GM19239 (cell line): ENCODE measurements at regions not wholly inside any gene's neighbourhood (a gene's known extent, or its start where the extent isn't known, plus 50 kb on each side); places are given as distances from the start of the nearest gene placed in this dataset.

ENCODE experiments used
- DNase-seq: peaks from one replicate; pipeline ENCODE4 v3.0.0; 2011; ENCODE audit warnings: low spot score; ENCODE audit not compliant: insufficient read length
- FAIRE-seq: peaks from 2 replicates; lab custom pipeline; 2011; peaks lifted over from hg19 to GRCh38; lab: Jason Lieb, UNC

GRCh38 chr1:58905628-58906221, 121.9 kb upstream of the JUN start:
- no peak for DNase-seq
- FAIRE-seq = no peak

- DNase-seq (no peak), FAIRE-seq (no peak)
Measured at GRCh38 chr1:58907398-58907797, 123.6 kb upstream of the JUN start.

GRCh38 chr1:58908561-58909560, 125.0 kb upstream of the JUN start:
- FAIRE-seq (no peak), DNase-seq (no peak)

GRCh38 chr1:58909914-58910681, 126.3 kb upstream of the JUN start:
- DNase-seq (no peak), FAIRE-seq (no peak)

GRCh38 chr1:58911841-58912499, 128.1 kb upstream of the JUN start:
- FAIRE-seq = no peak
- DNase-seq = no peak

GRCh38 chr1:58914925-58915324, 131.1 kb upstream of the JUN start:
- FAIRE-seq (no peak), DNase-seq (no peak)

GRCh38 chr1:58917436-58917835, 133.6 kb upstream of the JUN start:
- FAIRE-seq (no peak), DNase-seq (no peak)

GRCh38 chr1:58919226-58919958, 135.5 kb upstream of the JUN start:
- FAIRE-seq (no peak), DNase-seq (no peak)

- FAIRE-seq = no peak
- no peak for DNase-seq
Measured at GRCh38 chr1:58919959-58920321, 136.1 kb upstream of the JUN start.

- FAIRE-seq (no peak), DNase-seq (no peak)
Measured at GRCh38 chr1:58921342-58921741, 137.5 kb upstream of the JUN start.

- DNase-seq = no peak
- no peak for FAIRE-seq
Measured at GRCh38 chr1:58921751-58922150, 137.9 kb upstream of the JUN start.

GRCh38 chr1:58922302-58923089, 138.6 kb upstream of the JUN start:
- peak; percentile 32 for DNase-seq
- peak; percentile 77 for FAIRE-seq

- FAIRE-seq = no peak
- no peak for DNase-seq
Measured at GRCh38 chr1:58923090-58923470, 139.2 kb upstream of the JUN start.

GRCh38 chr1:58924016-58924565, 140.2 kb upstream of the JUN start:
- FAIRE-seq = no peak
- no peak for DNase-seq

GRCh38 chr1:58924821-58925220, 141.0 kb upstream of the JUN start:
- FAIRE-seq (no peak), DNase-seq (no peak)

- DNase-seq (no peak), FAIRE-seq (no peak)
Measured at GRCh38 chr1:58925247-58925646, 141.4 kb upstream of the JUN start.

GRCh38 chr1:58926152-58926551, 142.3 kb upstream of the JUN start:
- DNase-seq (no peak), FAIRE-seq (peak; percentile 49)

GRCh38 chr1:58927041-58927721, 143.3 kb upstream of the JUN start:
- FAIRE-seq = peak; percentile 57
- no peak for DNase-seq
